GM12878 (cell line): ENCODE measurements at regions not wholly inside any gene's neighbourhood (a gene's known extent, or its start where the extent isn't known, plus 50 kb on each side); places are given as distances from the start of the nearest gene placed in this dataset.

Experiments
- ATAC-seq: fragments of 200-7000 bp; cut with Tn5 transposase; 3 replicates; pipeline ENCODE4 v1.9.1; 2020; ENCODE audit warnings: mild to moderate bottlenecking, moderate library complexity
- BruUV-seq: library from RNA; stranded (reverse); fragments of 400-500 nt; replicated peaks from 2 replicates; lab custom pipeline; 2021; lab: Mats Ljungman, UMichigan
- CTCF ChIA-PET: fragments of 300-600 bp; sonication (Branson Sonifier 250); formaldehyde crosslinking; extraction: SDS; loops from one replicate; lab custom pipeline; 2021; ENCODE audit warnings: inconsistent platforms; lab: Yijun Ruan, JAX
- POLR2A ChIA-PET: fragments of 350-600 bp; formaldehyde crosslinking; extraction: SDS; loops from one replicate; lab custom pipeline; 2021; ENCODE audit warnings: inconsistent platforms; lab: Charles Lee
- RAD21 ChIA-PET: fragments of 300-600 bp; sonication (Branson Sonifier 250); formaldehyde crosslinking; loops from one replicate; lab custom pipeline; 2023; ENCODE audit warnings: antibody characterized with exemption; ENCODE audit not compliant: unreplicated experiment; lab: Charles Lee
- SMC1A ChIA-PET: fragments of 300-600 bp; sonication (Branson Sonifier 250); formaldehyde crosslinking; loops from one replicate; lab custom pipeline; 2023; ENCODE audit not compliant: unreplicated experiment, uncharacterized antibody; lab: Charles Lee
- DNase-seq: peaks from one replicate; pipeline ENCODE4 v3.0.0-alpha.2; 2011; ENCODE audit warnings: low read depth, low spot score
- FAIRE-seq: peaks from 3 replicates; lab custom pipeline; 2011; peaks lifted over from hg19 to GRCh38; lab: Jason Lieb, UNC
- H2AFZ ChIP-seq: 2 replicates; pipeline ENCODE4 v1.6.0; 2011; ENCODE audit warnings: low read depth, low read length, control low read depth; ENCODE audit not compliant: control insufficient read depth
- H3K27ac ChIP-seq: 2 replicates; pipeline ENCODE4 v1.5.1; 2011; ENCODE audit warnings: control low read depth; ENCODE audit not compliant: control insufficient read depth, insufficient read depth
- H3K27me3 ChIP-seq, 2 experiments: replicated peaks in 1 of 2; 2 replicates each; pipeline versions ENCODE4 v1.6.0 to v1.6.1; 2011; ENCODE audit warnings: low read length in 1 of 2; ENCODE audit not compliant: control insufficient read depth in 2 of 2, insufficient read depth in 2 of 2
- H3K36me3 ChIP-seq, 2 experiments: 2 replicates each; pipeline ENCODE4 v1.5.1; 2011; ENCODE audit warnings: low read length in 1 of 2; ENCODE audit not compliant: control insufficient read depth in 2 of 2, insufficient read depth in 2 of 2
- H3K4me1 ChIP-seq: 2 replicates; pipeline ENCODE4 v1.6.1; 2011; ENCODE audit warnings: mild to moderate bottlenecking, low read length, moderate library complexity, mixed read lengths; ENCODE audit not compliant: control insufficient read depth, insufficient read depth
- H3K4me2 ChIP-seq: 2 replicates; pipeline ENCODE4 v1.6.0; 2011; ENCODE audit warnings: control low read depth; ENCODE audit not compliant: control insufficient read depth, insufficient read depth
- H3K4me3 ChIP-seq: fragments of 200-600 bp; sonication (generic); 2 replicates; pipeline ENCODE4 v1.5.1; 2016
- H3K79me2 ChIP-seq: 2 replicates; pipeline ENCODE4 v1.6.0; 2011; ENCODE audit warnings: low read length; ENCODE audit not compliant: control insufficient read depth, insufficient read depth
- H3K9ac ChIP-seq: 2 replicates; pipeline ENCODE4 v1.8.0; 2011; ENCODE audit warnings: low read length, control low read depth, mixed read lengths; ENCODE audit not compliant: control insufficient read depth, insufficient read depth
- H3K9me3 ChIP-seq: replicated peaks from 3 replicates; pipeline ENCODE4 v1.5.1; 2011; ENCODE audit warnings: mild to moderate bottlenecking, low read length; ENCODE audit not compliant: control insufficient read depth, insufficient read depth
- H4K20me1 ChIP-seq: 2 replicates; pipeline ENCODE4 v1.6.0; 2011; ENCODE audit not compliant: control insufficient read depth, insufficient read depth
- ATF7 ChIP-seq: fragments of 450-650 bp; IDR thresholded peaks from 2 replicates; pipeline ENCODE4 v1.6.1; 2016; ENCODE audit warnings: low read depth, mild to moderate bottlenecking
- CEBPB ChIP-seq, 2 experiments: fragments of 150-350 bp in 1 of 2; IDR thresholded peaks; 2 replicates each; pipeline ENCODE4 v1.6.1; 2012 to 2014; ENCODE audit warnings: low read depth in 2 of 2, low read length in 2 of 2, borderline replicate concordance in 1 of 2, inconsistent platforms in 1 of 2
- CREB1 ChIP-seq: IDR thresholded peaks from 2 replicates; pipeline ENCODE4 v1.6.1; 2012; ENCODE audit warnings: low read depth, mild to moderate bottlenecking, inconsistent platforms
- FOXM1 ChIP-seq: IDR thresholded peaks from 2 replicates; pipeline ENCODE4 v1.6.1; 2012; ENCODE audit warnings: low read depth, mild to moderate bottlenecking, inconsistent platforms, low read length, moderate library complexity
- IKZF1 ChIP-seq: fragments of 450-650 bp; conservative IDR thresholded peaks from 2 replicates; pipeline ENCODE4 v1.6.1; 2017; ENCODE audit warnings: antibody characterized with exemption, mild to moderate bottlenecking
- NR2F1 ChIP-seq: fragments of 450-650 bp; conservative IDR thresholded peaks from 2 replicates; pipeline ENCODE4 v1.6.1; 2017; ENCODE audit warnings: mild to moderate bottlenecking
- RAD51 ChIP-seq: fragments of 450-650 bp; IDR thresholded peaks from 2 replicates; pipeline ENCODE4 v1.6.1; 2016; ENCODE audit warnings: moderate library complexity, mild to moderate bottlenecking, inconsistent platforms
- RB1 ChIP-seq: fragments of 450-650 bp; formaldehyde crosslinking; IDR thresholded peaks from 2 replicates; pipeline ENCODE4 v1.6.1; 2017; ENCODE audit warnings: mild to moderate bottlenecking, borderline replicate concordance
- ZNF217 ChIP-seq: fragments of 450-650 bp; IDR thresholded peaks from 2 replicates; pipeline ENCODE4 v1.6.1; 2017; ENCODE audit warnings: antibody characterized with exemption, mild to moderate bottlenecking
- WGBS: methylation state at CpG from one replicate; pipeline ENCODE4 v1.1.6; 2016; ENCODE audit warnings: low lambda C conversion rate; ENCODE audit not compliant: insufficient replicate concordance, insufficient coverage; ENCODE audit errors: missing lambda C conversion rate; 5-methylcytosine and 5-hydroxymethylcytosine counted together
- in situ Hi-C: fragments of 300-500 bp; cut with MboI; formaldehyde crosslinking; loops from 9 replicates; pipeline ENCODE4 v1.14.3; 2018; ENCODE audit warnings: mixed read lengths
- intact Hi-C: fragments of 100-400 bp; cut with micrococcal nuclease; formaldehyde crosslinking; loops from one replicate; pipeline ENCODE4 v1.14.2; 2022; ENCODE audit not compliant: unreplicated experiment
- TF ChIP-seq, protein P1 (sequence below): fragments of 450-650 bp; IDR thresholded peaks from 2 replicates; pipeline ENCODE4 v1.6.1; 2017; ENCODE audit warnings: low read depth, mild to moderate bottlenecking, moderate library complexity
- TF ChIP-seq, protein P2 (sequence below): IDR thresholded peaks from 2 replicates; pipeline ENCODE4 v1.6.1; 2011; ENCODE audit warnings: borderline replicate concordance, low read depth, mild to moderate bottlenecking, moderate library complexity, low read length; ENCODE audit not compliant: insufficient read depth, poor library complexity, severe bottlenecking

DNA sequence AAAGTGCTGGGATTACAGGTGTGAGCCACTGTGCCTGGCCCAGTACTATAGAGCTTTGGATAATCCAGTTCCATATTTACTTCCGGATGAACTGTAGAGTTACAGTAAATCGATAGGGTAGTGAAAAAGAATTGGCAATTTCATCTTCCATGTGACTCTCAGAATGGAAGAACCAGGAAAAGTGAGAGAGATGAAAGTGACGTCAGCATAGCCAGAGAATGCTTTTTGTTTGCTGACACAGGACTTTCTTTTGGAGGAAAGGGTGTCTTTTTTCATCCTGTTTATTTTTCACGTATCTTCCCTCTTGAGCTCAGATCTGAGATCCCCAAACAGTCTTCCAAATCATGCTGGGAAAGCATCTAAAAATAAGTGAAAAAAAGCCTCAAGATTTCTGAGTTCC, 91.2 kb upstream of the KCNAB1 start:
- CTCF ChIA-PET = no interaction called here
- TF ChIP-seq ZNF217 (no peak), CREB1 (no peak), RAD51 (no peak), FOXM1 (no peak), CEBPB (IDR thresholded peaks at IDR 0.05; ENCODE audit: borderline replicate concordance in 1 of 2, low read depth in 2 of 2, low read length in 2 of 2) (no peak), NR2F1 (no peak), ATF7 (no peak), RB1 (no peak), IKZF1 (no peak)
- TF ChIP-seq, protein P1, sequence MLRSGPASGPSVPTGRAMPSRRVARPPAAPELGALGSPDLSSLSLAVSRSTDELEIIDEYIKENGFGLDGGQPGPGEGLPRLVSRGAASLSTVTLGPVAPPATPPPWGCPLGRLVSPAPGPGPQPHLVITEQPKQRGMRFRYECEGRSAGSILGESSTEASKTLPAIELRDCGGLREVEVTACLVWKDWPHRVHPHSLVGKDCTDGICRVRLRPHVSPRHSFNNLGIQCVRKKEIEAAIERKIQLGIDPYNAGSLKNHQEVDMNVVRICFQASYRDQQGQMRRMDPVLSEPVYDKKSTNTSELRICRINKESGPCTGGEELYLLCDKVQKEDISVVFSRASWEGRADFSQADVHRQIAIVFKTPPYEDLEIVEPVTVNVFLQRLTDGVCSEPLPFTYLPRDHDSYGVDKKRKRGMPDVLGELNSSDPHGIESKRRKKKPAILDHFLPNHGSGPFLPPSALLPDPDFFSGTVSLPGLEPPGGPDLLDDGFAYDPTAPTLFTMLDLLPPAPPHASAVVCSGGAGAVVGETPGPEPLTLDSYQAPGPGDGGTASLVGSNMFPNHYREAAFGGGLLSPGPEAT = no peak
- TF ChIP-seq, protein P2, sequence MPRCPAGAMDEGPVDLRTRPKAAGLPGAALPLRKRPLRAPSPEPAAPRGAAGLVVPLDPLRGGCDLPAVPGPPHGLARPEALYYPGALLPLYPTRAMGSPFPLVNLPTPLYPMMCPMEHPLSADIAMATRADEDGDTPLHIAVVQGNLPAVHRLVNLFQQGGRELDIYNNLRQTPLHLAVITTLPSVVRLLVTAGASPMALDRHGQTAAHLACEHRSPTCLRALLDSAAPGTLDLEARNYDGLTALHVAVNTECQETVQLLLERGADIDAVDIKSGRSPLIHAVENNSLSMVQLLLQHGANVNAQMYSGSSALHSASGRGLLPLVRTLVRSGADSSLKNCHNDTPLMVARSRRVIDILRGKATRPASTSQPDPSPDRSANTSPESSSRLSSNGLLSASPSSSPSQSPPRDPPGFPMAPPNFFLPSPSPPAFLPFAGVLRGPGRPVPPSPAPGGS = no peak
- TF ChIP-seq, all 136 proteins: peak for 0

More for the DNA sequence above, 91.2 kb upstream of the KCNAB1 start:
- intact Hi-C loops (no loop called here), in situ Hi-C loops (no loop called here)
- H3K27me3 ChIP-seq = no peaks in the 10 kb centered on the region; a peak in 3 of 4 replicates
- ATAC-seq = no peak
- no peaks in the 10 kb centered on the region for H4K20me1 ChIP-seq
- no TSS peak for BruUV-seq
- RAD21 ChIA-PET = no interaction called here
- H3K4me3 ChIP-seq = no peak overlapping the region
- no peaks in the 10 kb centered on the region for H3K79me2 ChIP-seq
- no peaks in the 10 kb centered on the region for H3K36me3 ChIP-seq
- SMC1A ChIA-PET = interaction anchor here (1.7 kb wide), 1 partner anchor 24 kb away, joined by 4 read pairs; no protein-coding TSS in a partner anchor
- H3K4me1 ChIP-seq = no peaks in the 10 kb centered on the region
- H3K9me3 ChIP-seq = no peaks in the 10 kb centered on the region
- no peak for DNase-seq
- H3K27ac ChIP-seq = no peak overlapping the region
- no peak for FAIRE-seq
- H3K9ac ChIP-seq = no peak overlapping the region
- WGBS = 38% methylated on average over 4 of the region's 4 CpGs
- no peak overlapping the region for H2AFZ ChIP-seq
- H3K4me2 ChIP-seq = no peak overlapping the region
- POLR2A ChIA-PET = no interaction called here
